KMS-11 (cell line): ENCODE measurements at regions not wholly inside any gene's neighbourhood (a gene's known extent, or its start where the extent isn't known, plus 50 kb on each side); places are given as distances from the start of the nearest gene placed in this dataset.

ENCODE experiments used
- H2AFZ ChIP-seq: fragments of 200-600 bp; sonication (generic); 2 replicates; pipeline ENCODE4 v1.6.1; 2016; ENCODE audit warnings: antibody characterized with exemption, mixed run types, low read depth
- H3K27ac ChIP-seq: fragments of 200-600 bp; sonication (generic); 2 replicates; pipeline ENCODE4 v1.6.1; 2016; ENCODE audit warnings: mild to moderate bottlenecking, mixed run types
- H3K27me3 ChIP-seq: fragments of 200-600 bp; sonication (generic); 2 replicates; pipeline ENCODE4 v1.6.1; 2017; ENCODE audit warnings: mild to moderate bottlenecking, low read depth, mixed run types, moderate library complexity; ENCODE audit not compliant: insufficient read depth
- H3K36me3 ChIP-seq: fragments of 200-600 bp; sonication (generic); 2 replicates; pipeline ENCODE4 v1.6.1; 2017; ENCODE audit warnings: mild to moderate bottlenecking, mixed run types; ENCODE audit not compliant: insufficient read depth
- H3K4me1 ChIP-seq: fragments of 200-600 bp; sonication (generic); 2 replicates; pipeline ENCODE4 v1.6.1; 2016; ENCODE audit warnings: mild to moderate bottlenecking, low read depth, mixed run types; ENCODE audit not compliant: poor library complexity, severe bottlenecking
- H3K4me2 ChIP-seq: fragments of 200-600 bp; sonication (generic); 2 replicates; pipeline ENCODE4 v1.7.0; 2016; ENCODE audit warnings: mild to moderate bottlenecking, mixed run types
- H3K4me3 ChIP-seq: fragments of 200-600 bp; sonication (generic); IDR thresholded peaks from 2 replicates; pipeline ENCODE4 v1.6.1; 2017; ENCODE audit warnings: low read depth, low read length, mixed read lengths; ENCODE audit not compliant: insufficient read depth
- H3K79me2 ChIP-seq: fragments of 200-600 bp; sonication (generic); 2 replicates; pipeline ENCODE4 v1.6.1; 2016; ENCODE audit warnings: low read depth, mixed run types; ENCODE audit not compliant: insufficient read depth
- H3K9ac ChIP-seq: fragments of 200-600 bp; sonication (generic); 2 replicates; pipeline ENCODE4 v1.6.1; 2016; ENCODE audit warnings: mild to moderate bottlenecking, mixed run types
- H4K20me1 ChIP-seq: fragments of 200-600 bp; sonication (generic); 2 replicates; pipeline ENCODE4 v1.6.1; 2016; ENCODE audit warnings: mild to moderate bottlenecking, mixed run types; ENCODE audit not compliant: insufficient read depth
- TF ChIP-seq, protein P1 (sequence below): fragments of 200-600 bp; sonication (generic); conservative IDR thresholded peaks from 2 replicates; pipeline ENCODE4 v1.6.1; 2017; ENCODE audit warnings: low read depth, mild to moderate bottlenecking, antibody characterized with exemption, low read length, moderate library complexity, mixed read lengths

DNA sequence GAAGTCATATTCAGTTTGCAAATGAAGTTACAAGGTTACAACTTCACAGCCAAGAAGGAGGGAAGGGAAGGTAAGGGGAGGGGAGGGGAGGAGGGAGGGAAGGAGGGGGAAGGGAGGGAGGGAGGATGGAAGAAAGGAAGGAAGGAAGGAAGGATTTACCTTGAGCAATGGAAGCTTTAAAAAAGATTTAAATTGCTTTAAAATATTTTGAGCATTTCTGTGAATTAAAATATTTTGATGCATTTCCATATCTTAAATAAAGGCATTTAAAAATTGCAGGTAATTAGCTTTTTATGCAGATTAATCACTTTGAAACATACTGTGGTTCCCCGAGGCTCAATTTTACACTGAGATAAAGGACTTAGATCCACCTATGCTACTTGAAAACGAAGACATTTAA lies 618.0 kb downstream of the TFAP2A start:
- no peaks in the 10 kb centered on the region for H3K79me2 ChIP-seq
- H3K4me3 ChIP-seq, result no peak overlapping the region
- TF ChIP-seq, protein P1, sequence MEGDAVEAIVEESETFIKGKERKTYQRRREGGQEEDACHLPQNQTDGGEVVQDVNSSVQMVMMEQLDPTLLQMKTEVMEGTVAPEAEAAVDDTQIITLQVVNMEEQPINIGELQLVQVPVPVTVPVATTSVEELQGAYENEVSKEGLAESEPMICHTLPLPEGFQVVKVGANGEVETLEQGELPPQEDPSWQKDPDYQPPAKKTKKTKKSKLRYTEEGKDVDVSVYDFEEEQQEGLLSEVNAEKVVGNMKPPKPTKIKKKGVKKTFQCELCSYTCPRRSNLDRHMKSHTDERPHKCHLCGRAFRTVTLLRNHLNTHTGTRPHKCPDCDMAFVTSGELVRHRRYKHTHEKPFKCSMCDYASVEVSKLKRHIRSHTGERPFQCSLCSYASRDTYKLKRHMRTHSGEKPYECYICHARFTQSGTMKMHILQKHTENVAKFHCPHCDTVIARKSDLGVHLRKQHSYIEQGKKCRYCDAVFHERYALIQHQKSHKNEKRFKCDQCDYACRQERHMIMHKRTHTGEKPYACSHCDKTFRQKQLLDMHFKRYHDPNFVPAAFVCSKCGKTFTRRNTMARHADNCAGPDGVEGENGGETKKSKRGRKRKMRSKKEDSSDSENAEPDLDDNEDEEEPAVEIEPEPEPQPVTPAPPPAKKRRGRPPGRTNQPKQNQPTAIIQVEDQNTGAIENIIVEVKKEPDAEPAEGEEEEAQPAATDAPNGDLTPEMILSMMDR, result no peak
- H3K27me3 ChIP-seq, result no peaks in the 10 kb centered on the region
- no peak overlapping the region for H3K4me2 ChIP-seq
- no peak overlapping the region for H3K9ac ChIP-seq
- H3K4me1 ChIP-seq, result no peaks in the 10 kb centered on the region
- no peak overlapping the region for H3K27ac ChIP-seq
- no peak overlapping the region for H2AFZ ChIP-seq
- H4K20me1 ChIP-seq, result no peaks in the 10 kb centered on the region
- H3K36me3 ChIP-seq, result no peaks in the 10 kb centered on the region

DNA sequence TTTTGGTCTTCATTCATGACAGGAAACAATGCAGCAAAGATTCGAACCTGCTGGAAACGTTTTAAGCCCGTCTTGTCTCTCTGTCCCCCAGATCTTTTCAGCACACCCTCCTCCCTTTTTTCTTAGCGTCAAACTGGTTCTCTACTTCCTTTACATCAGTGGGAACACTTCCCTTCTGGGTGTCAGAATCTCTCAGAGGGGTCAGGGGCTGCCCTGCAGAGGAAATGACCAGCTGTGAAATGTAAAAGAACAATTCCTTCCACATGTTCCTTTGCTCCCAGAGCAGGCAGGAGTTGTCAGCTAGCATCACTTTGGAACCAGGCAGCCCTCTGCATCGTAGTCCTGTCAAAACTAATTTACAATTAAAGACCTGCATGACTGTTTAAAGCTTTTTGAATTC lies 619.0 kb downstream of the TFAP2A start:
- Histone ChIP-seq H3K79me2 (no peaks in the 10 kb centered on the region), H3K4me2 (no peak overlapping the region), H2AFZ (no peak overlapping the region), H3K27me3 (no peaks in the 10 kb centered on the region), H3K9ac (no peak overlapping the region), H4K20me1 (no peaks in the 10 kb centered on the region), H3K4me1 (no peaks in the 10 kb centered on the region), H3K4me3 (no peak overlapping the region), H3K27ac (no peak overlapping the region), H3K36me3 (no peaks in the 10 kb centered on the region)
- TF ChIP-seq, protein P1, result no peak

DNA sequence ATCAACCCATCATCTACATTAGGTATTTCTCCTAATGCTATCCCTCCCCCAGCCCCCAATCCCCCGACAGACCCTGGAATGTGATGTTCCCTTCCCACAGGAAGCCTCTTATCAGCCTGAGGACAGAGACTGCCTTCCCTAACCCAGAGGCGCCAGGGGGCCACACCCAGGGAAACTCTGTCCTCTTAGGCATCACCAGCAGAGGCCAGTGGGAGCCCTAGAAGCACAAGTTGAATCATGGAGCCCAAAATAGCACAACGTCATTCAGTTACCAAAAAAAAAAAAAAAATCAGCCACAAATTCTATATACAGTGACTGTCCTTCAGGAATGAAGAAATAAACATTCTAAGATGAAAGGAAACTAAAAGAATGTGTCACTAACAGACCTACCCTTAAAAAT lies 625.7 kb downstream of the TFAP2A start:
- H3K4me1 ChIP-seq, result no peaks in the 10 kb centered on the region
- H3K27ac ChIP-seq, result no peak overlapping the region
- H2AFZ ChIP-seq, result no peak overlapping the region
- no peaks in the 10 kb centered on the region for H4K20me1 ChIP-seq
- no peak overlapping the region for H3K4me2 ChIP-seq
- H3K27me3 ChIP-seq, result no peaks in the 10 kb centered on the region
- H3K79me2 ChIP-seq, result no peaks in the 10 kb centered on the region
- TF ChIP-seq, protein P1, result no peak
- H3K36me3 ChIP-seq, result no peaks in the 10 kb centered on the region
- H3K9ac ChIP-seq, result no peak overlapping the region
- no peak overlapping the region for H3K4me3 ChIP-seq

DNA sequence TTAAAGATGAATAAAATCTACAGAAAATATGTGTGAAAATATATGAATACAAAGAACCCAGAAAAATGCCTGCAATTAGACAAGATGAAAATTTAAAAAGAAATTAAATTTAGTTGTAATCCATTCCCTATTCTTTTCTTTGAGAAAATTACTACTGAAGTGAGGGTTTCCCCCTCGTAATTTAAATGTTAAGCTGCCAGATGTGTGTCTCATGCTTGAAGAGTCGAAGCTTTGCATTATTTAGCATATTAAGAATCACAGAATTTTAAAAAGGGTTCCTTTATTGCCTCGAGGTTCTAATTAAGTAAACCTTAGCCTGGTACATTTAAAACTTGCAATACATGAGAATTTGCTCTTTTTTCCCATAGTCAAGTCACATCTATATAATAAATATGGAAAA lies 630.1 kb downstream of the TFAP2A start:
- H3K9ac ChIP-seq, result no peak overlapping the region
- H3K79me2 ChIP-seq, result no peaks in the 10 kb centered on the region
- no peak overlapping the region for H3K27ac ChIP-seq
- H4K20me1 ChIP-seq, result no peaks in the 10 kb centered on the region
- H3K4me2 ChIP-seq, result no peak overlapping the region
- no peak overlapping the region for H3K4me3 ChIP-seq
- no peaks in the 10 kb centered on the region for H3K27me3 ChIP-seq
- no peaks in the 10 kb centered on the region for H3K4me1 ChIP-seq
- TF ChIP-seq, protein P1, result no peak
- H2AFZ ChIP-seq, result no peak overlapping the region
- no peaks in the 10 kb centered on the region for H3K36me3 ChIP-seq

DNA sequence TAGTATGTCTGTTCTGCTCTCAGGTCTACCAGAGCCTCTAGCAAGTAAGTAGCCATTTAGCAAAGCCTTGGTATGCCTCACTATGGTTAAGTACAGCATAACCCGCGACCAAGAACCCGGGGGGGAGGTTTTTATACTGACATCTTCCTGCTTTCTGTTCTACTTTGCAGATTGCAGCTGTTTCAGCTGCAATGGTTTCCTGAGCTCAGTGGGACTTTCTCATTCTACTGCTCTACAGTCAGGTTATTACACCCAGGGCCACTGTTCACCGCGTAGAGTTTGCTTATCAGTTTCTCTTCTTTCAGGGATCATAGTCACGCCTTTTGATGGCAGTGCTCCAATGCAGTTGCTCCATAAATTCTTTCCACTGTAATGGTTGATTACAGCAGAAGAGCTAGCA lies 631.3 kb downstream of the TFAP2A start:
- Histone ChIP-seq H3K4me3 (no peak overlapping the region), H2AFZ (no peak overlapping the region), H3K27ac (no peak overlapping the region), H3K79me2 (no peaks in the 10 kb centered on the region), H3K27me3 (no peaks in the 10 kb centered on the region), H3K4me1 (no peaks in the 10 kb centered on the region), H3K9ac (no peak overlapping the region), H3K36me3 (no peaks in the 10 kb centered on the region), H3K4me2 (no peak overlapping the region), H4K20me1 (no peaks in the 10 kb centered on the region)
- TF ChIP-seq, protein P1, result no peak
